Brain microvascular endothelial cell (primary cell): ENCODE measurements at regions not wholly inside any gene's neighbourhood (a gene's known extent, or its start where the extent isn't known, plus 50 kb on each side); places are given as distances from the start of the nearest gene placed in this dataset.

Experiments used
- DNase-seq: peaks from one replicate; pipeline ENCODE4 v3.0.0-alpha.2; 2020
- H3K27ac ChIP-seq: fragments of 250-450 bp; sonication (Bioruptor Pico); 2 replicates; pipeline ENCODE4 v1.5.1; 2020; ENCODE audit warnings: mild to moderate bottlenecking, moderate library complexity
- H3K27me3 ChIP-seq: fragments of 250-450 bp; sonication (Bioruptor Pico); replicated peaks from 2 replicates; pipeline ENCODE4 v1.5.1; 2020; ENCODE audit warnings: mild to moderate bottlenecking
- H3K36me3 ChIP-seq: fragments of 250-450 bp; sonication (Bioruptor Pico); replicated peaks from 2 replicates; pipeline ENCODE4 v1.5.1; 2020; ENCODE audit warnings: mild to moderate bottlenecking
- H3K4me3 ChIP-seq: 2 replicates; pipeline ENCODE4 v1.5.1; 2011; ENCODE audit warnings: low read depth, mild to moderate bottlenecking, control low read depth, low read length, moderate library complexity
- in situ Hi-C: cut with HindIII; loops from 2 replicates; pipeline ENCODE4 v1.10.0; 2017; ENCODE audit warnings: low sequenced_read_pairs, low pct_ligation_motif_present
- TF ChIP-seq, protein P1 (sequence below): IDR thresholded peaks from 2 replicates; pipeline ENCODE4 v1.5.1; 2011; ENCODE audit warnings: low read depth, mild to moderate bottlenecking, moderate library complexity, low read length, control low read depth, inconsistent platforms; ENCODE audit errors: missing control alignments

DNA sequence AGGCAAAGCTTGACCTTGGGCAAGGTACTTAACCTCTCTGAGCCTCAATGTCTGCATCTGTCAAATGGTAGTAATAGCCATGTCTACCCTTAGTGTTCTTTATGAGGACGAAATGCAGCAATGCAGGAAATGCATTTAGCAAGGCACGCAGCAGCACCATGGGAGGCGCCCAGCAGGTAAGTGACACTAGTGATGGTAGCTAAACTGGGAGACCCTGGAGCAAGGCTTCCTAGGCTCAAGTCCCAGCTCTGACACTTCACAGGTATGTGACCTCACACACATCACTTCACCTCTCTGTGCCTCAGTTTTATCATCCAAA, 289.0 kb downstream of the RRAGC start:
- TF ChIP-seq, protein P1, sequence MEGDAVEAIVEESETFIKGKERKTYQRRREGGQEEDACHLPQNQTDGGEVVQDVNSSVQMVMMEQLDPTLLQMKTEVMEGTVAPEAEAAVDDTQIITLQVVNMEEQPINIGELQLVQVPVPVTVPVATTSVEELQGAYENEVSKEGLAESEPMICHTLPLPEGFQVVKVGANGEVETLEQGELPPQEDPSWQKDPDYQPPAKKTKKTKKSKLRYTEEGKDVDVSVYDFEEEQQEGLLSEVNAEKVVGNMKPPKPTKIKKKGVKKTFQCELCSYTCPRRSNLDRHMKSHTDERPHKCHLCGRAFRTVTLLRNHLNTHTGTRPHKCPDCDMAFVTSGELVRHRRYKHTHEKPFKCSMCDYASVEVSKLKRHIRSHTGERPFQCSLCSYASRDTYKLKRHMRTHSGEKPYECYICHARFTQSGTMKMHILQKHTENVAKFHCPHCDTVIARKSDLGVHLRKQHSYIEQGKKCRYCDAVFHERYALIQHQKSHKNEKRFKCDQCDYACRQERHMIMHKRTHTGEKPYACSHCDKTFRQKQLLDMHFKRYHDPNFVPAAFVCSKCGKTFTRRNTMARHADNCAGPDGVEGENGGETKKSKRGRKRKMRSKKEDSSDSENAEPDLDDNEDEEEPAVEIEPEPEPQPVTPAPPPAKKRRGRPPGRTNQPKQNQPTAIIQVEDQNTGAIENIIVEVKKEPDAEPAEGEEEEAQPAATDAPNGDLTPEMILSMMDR, result no peak
- Histone ChIP-seq H3K36me3 (no peaks in the 10 kb centered on the region), H3K27ac (no peak overlapping the region), H3K4me3 (no peak overlapping the region), H3K27me3 (no peaks in the 10 kb centered on the region)
- in situ Hi-C loops, result no loop called here
- DNase-seq, result no peak

DNA sequence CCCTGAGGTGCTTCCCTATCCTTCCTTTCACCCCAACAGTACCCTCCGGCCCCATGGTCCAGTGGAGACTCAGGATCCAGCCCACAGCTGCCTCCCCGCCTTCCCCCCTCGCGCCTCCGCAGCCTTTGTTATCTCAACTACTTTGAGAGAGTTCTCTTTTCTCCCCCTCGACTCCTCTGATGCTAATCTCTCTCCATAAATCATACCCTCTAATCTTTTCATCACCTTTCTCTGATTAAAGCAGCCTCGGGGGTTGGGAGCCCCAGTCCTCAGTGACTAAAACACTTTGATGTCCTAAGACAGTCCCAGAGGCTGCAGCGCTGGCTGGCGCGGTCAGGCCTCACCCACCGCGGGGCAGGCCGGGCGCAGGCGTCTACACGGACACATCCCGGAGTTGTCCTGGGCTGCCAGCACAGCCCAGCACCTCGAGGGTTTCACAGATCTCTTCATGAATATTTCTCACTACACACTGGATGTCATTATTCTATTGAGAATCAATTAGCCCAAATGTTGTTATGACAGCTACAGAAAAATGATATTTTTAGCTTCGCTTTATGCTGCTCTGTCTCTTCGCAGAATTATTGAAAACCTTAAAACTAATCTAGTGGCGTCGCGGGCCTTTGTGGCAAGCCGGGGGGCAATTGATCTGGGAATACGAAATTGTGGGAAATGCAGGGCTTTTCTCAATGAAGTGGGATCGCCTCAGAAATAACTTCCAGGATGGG, 289.5 kb downstream of the RRAGC start:
- no peak for DNase-seq
- Histone ChIP-seq H3K27me3 (no peaks in the 10 kb centered on the region), H3K27ac (no peak overlapping the region), H3K36me3 (no peaks in the 10 kb centered on the region), H3K4me3 (no peak overlapping the region)
- in situ Hi-C loops, result no loop called here
- TF ChIP-seq, protein P1, result no peak

DNA sequence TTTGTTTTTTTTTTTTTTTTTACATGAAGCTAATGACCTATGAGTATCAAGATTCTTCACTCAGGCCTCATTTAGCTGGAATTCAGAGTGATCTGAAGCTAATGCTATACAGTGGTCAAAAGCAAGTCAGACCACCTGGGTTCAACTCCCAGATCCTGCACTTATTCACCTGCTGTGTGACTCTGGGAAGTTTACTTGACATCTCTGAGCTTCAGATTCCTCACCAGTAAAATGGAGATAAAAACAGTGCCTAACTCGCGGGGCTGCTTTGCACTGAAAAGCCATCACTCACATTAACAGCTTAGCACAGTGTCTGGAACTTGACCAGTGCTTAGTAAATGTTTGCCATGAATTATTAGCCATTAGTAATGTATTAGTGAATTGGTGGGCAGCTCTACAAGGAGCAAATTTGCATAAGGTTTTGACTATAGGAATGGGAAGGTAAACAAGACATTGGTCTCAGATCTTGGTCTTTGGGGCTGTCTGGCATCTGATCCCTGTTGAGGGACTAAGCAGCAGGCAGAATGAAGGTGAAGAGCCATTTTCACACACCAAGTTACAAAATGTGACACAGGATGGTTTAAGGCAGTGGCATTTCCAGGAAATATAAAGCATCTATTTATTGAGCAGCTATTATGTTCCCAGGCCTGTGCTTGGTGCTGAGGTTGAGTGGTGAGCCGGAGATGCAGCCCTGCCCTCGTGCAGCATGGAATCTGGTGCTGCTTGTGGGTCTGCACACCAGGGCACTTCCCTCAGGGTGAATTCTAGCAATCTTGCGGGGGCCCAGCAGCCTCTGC, 291.3 kb downstream of the RRAGC start:
- DNase-seq, result no peak
- in situ Hi-C loops, result no loop called here

DNA sequence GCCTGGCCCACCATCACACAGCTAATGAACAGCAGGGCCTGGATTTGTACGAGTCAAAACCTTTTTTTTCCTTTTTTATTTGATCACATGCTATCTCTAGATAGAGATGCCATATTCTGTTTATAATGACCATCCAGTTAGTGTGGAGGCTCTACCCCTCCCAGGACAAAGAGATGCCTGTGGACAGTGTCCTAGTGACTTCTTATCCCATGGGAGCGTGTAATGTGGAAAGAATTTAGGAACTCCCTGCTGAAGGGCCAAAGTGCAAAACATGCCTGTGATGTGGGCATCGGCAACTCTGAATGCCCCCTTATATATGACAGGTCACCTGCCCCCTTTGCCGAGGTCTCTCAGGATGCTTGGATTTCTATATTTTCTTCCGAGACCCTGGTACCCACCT, 292.2 kb downstream of the RRAGC start:
- TF ChIP-seq, protein P1, result no peak
- Histone ChIP-seq H3K36me3 (no peaks in the 10 kb centered on the region), H3K27me3 (no peaks in the 10 kb centered on the region), H3K27ac (no peak overlapping the region), H3K4me3 (no peak overlapping the region)
- DNase-seq, result no peak
- in situ Hi-C loops, result no loop called here

More for the DNA sequence above, 291.3 kb downstream of the RRAGC start:
- no peaks in the 10 kb centered on the region for H3K27me3 ChIP-seq
- no peak overlapping the region for H3K4me3 ChIP-seq
- H3K27ac ChIP-seq, result no peak overlapping the region
- TF ChIP-seq, protein P1, result no peak
- H3K36me3 ChIP-seq, result no peaks in the 10 kb centered on the region

DNA sequence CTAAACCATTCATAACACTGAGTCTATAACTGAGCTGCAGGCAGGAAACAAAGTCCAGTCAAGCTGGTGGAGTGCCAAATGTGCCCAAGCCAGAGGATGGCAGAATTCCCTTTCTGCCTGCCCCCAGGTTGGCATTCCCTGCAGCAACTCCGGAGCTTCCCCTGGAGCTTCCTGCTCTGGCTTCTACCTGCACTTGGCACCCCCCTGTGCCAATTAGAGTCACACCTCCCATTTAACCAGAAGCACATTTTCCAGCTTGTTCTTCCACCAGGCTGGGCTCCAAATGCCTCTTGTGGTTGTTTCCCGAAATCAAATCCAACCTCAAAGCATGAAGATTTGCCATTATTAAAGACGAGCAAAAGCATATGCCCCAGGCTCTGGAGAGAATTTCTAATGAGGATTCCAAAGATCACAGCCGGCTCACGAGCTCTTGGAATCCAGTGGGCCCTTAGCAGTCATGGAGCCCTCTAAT, 294.5 kb downstream of the RRAGC start:
- TF ChIP-seq, protein P1, result no peak
- in situ Hi-C loops, result no loop called here
- Histone ChIP-seq H3K4me3 (no peak overlapping the region), H3K27me3 (no peaks in the 10 kb centered on the region), H3K36me3 (no peaks in the 10 kb centered on the region), H3K27ac (no peak overlapping the region)
- no peak for DNase-seq
